ENCODE measurements at regions not wholly inside any gene's neighbourhood (a gene's known extent, or its start where the extent isn't known, plus 50 kb on each side); places are given as distances from the start of the nearest gene placed in this dataset.

DNA sequence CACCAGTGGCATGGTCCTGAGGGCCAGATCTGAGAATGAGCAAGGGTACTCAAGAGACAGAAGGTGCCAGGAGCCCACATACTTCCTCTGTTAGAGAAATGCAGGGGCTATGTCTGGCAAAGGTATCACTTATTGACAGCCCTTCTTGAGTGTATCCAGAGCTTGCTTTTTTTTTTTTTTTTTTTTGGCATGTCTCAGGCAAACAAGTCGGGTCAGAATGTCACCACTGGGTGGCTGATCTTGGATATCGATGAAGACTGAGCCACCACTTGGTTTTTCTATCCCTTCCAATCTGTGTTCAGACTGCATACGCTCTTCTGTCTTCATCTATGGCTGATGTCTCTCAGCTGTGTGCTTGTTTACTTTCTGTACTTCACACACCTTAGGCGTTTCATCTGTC, 363.4 kb upstream of the C2CD4B start:
- no peak for TF ChIP-seq JUND (IDR thresholded peaks at IDR 0.05)
- TF ChIP-seq HNF4G (IDR thresholded peaks at IDR 0.05), result no peak
- TF ChIP-seq RXRA (IDR thresholded peaks at IDR 0.05), result no peak
- TF ChIP-seq GABPA (IDR thresholded peaks at IDR 0.05 in 1 of 2, conservative IDR thresholded peaks at IDR 0.05 in 1 of 2), result no peak
- no peak for TF ChIP-seq FOXA2 (IDR thresholded peaks at IDR 0.05)
- H3K4me1 ChIP-seq (ENCODE audit: control insufficient read depth in 4 of 4, insufficient read depth in 4 of 4, low read length in 3 of 4), result no peaks in the 10 kb centered on the region

DNA sequence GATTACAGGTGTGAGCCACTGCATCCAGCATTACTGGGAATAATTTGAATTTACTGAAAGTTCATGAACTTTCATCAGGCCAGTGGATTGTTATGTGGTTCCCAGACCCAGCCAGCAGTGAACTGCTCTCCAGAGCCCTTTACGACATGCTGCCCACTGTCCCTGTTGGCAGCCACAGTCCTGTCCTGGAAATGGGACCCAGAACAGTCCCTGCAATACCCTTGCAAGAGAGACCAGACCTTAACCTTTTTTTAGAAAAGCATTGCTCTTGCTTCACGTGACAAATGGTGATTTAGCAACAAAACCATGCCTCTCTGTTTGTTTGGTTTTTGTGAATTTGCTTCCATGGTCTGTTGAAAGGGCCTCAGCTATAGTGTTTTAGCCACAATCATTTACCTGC, 367.3 kb upstream of the C2CD4B start:
- H3K4me1 ChIP-seq (ENCODE audit: control insufficient read depth in 4 of 4, insufficient read depth in 4 of 4, low read length in 3 of 4), result no peaks in the 10 kb centered on the region
- DNase-seq (ENCODE audit: low spot score), result no peak
- H3K36me3 ChIP-seq (ENCODE audit: control insufficient read depth in 4 of 4, insufficient read depth in 3 of 4, low read depth in 1 of 4, low read length in 3 of 4), result no peaks in the 10 kb centered on the region
- H3K27me3 ChIP-seq (ENCODE audit: control insufficient read depth in 4 of 4, insufficient read depth in 4 of 4, low read length in 3 of 4), result no peaks in the 10 kb centered on the region
- H3K27ac ChIP-seq (ENCODE audit: low read depth in 1 of 2, low read length in 2 of 2), result no peak overlapping the region
- H3K9ac ChIP-seq (ENCODE audit: low read depth in 1 of 2, low read length in 2 of 2), result no peak overlapping the region
- H3K9me3 ChIP-seq (ENCODE audit: control insufficient read depth in 4 of 4, low read length in 3 of 4), result no peaks in the 10 kb centered on the region
- TF ChIP-seq TAF1 (conservative IDR thresholded peaks at IDR 0.05), result no peak
- no peak for TF ChIP-seq GABPA (IDR thresholded peaks at IDR 0.05 in 1 of 2, conservative IDR thresholded peaks at IDR 0.05 in 1 of 2)
- TF ChIP-seq EGR1 (IDR thresholded peaks at IDR 0.05; ENCODE audit: low read depth in 2 of 2), result no peak
- TF ChIP-seq, protein P1, sequence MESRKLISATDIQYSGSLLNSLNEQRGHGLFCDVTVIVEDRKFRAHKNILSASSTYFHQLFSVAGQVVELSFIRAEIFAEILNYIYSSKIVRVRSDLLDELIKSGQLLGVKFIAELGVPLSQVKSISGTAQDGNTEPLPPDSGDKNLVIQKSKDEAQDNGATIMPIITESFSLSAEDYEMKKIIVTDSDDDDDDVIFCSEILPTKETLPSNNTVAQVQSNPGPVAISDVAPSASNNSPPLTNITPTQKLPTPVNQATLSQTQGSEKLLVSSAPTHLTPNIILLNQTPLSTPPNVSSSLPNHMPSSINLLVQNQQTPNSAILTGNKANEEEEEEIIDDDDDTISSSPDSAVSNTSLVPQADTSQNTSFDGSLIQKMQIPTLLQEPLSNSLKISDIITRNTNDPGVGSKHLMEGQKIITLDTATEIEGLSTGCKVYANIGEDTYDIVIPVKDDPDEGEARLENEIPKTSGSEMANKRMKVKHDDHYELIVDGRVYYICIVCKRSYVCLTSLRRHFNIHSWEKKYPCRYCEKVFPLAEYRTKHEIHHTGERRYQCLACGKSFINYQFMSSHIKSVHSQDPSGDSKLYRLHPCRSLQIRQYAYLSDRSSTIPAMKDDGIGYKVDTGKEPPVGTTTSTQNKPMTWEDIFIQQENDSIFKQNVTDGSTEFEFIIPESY (IDR thresholded peaks at IDR 0.05), result no peak
- TF ChIP-seq JUND (IDR thresholded peaks at IDR 0.05), result no peak
- no peak for TF ChIP-seq HNF4A (conservative IDR thresholded peaks at IDR 0.05)
- no peak for TF ChIP-seq FOXA1 (IDR thresholded peaks at IDR 0.05)
- TF ChIP-seq, protein P2, sequence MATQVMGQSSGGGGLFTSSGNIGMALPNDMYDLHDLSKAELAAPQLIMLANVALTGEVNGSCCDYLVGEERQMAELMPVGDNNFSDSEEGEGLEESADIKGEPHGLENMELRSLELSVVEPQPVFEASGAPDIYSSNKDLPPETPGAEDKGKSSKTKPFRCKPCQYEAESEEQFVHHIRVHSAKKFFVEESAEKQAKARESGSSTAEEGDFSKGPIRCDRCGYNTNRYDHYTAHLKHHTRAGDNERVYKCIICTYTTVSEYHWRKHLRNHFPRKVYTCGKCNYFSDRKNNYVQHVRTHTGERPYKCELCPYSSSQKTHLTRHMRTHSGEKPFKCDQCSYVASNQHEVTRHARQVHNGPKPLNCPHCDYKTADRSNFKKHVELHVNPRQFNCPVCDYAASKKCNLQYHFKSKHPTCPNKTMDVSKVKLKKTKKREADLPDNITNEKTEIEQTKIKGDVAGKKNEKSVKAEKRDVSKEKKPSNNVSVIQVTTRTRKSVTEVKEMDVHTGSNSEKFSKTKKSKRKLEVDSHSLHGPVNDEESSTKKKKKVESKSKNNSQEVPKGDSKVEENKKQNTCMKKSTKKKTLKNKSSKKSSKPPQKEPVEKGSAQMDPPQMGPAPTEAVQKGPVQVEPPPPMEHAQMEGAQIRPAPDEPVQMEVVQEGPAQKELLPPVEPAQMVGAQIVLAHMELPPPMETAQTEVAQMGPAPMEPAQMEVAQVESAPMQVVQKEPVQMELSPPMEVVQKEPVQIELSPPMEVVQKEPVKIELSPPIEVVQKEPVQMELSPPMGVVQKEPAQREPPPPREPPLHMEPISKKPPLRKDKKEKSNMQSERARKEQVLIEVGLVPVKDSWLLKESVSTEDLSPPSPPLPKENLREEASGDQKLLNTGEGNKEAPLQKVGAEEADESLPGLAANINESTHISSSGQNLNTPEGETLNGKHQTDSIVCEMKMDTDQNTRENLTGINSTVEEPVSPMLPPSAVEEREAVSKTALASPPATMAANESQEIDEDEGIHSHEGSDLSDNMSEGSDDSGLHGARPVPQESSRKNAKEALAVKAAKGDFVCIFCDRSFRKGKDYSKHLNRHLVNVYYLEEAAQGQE (IDR thresholded peaks at IDR 0.05), result no peak
- no peak for TF ChIP-seq RXRA (IDR thresholded peaks at IDR 0.05)
- TF ChIP-seq, protein P3, sequence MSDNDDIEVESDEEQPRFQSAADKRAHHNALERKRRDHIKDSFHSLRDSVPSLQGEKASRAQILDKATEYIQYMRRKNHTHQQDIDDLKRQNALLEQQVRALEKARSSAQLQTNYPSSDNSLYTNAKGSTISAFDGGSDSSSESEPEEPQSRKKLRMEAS (IDR thresholded peaks at IDR 0.05), result no peak
- no peak for TF ChIP-seq SP1 (IDR thresholded peaks at IDR 0.05)
- no peak for TF ChIP-seq FOXA2 (IDR thresholded peaks at IDR 0.05)
- TF ChIP-seq RAD21 (IDR thresholded peaks at IDR 0.05), result no peak
- TF ChIP-seq, protein P4, sequence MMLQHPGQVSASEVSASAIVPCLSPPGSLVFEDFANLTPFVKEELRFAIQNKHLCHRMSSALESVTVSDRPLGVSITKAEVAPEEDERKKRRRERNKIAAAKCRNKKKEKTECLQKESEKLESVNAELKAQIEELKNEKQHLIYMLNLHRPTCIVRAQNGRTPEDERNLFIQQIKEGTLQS (IDR thresholded peaks at IDR 0.05), result no peak
- TF ChIP-seq NR2F2 (IDR thresholded peaks at IDR 0.05), result no peak
- TF ChIP-seq YY1 (IDR thresholded peaks at IDR 0.05), result no peak
- TF ChIP-seq, protein P5, sequence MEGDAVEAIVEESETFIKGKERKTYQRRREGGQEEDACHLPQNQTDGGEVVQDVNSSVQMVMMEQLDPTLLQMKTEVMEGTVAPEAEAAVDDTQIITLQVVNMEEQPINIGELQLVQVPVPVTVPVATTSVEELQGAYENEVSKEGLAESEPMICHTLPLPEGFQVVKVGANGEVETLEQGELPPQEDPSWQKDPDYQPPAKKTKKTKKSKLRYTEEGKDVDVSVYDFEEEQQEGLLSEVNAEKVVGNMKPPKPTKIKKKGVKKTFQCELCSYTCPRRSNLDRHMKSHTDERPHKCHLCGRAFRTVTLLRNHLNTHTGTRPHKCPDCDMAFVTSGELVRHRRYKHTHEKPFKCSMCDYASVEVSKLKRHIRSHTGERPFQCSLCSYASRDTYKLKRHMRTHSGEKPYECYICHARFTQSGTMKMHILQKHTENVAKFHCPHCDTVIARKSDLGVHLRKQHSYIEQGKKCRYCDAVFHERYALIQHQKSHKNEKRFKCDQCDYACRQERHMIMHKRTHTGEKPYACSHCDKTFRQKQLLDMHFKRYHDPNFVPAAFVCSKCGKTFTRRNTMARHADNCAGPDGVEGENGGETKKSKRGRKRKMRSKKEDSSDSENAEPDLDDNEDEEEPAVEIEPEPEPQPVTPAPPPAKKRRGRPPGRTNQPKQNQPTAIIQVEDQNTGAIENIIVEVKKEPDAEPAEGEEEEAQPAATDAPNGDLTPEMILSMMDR (IDR thresholded peaks at IDR 0.05; ENCODE audit: low read depth, low read length, missing input control), result no peak
- no peak for TF ChIP-seq HNF4G (IDR thresholded peaks at IDR 0.05)
- no peak overlapping the region for H3K4me3 ChIP-seq (ENCODE audit: low read depth in 1 of 3, low read length in 3 of 3)
- 84% methylated on average over 2 of the region's 2 CpGs for WGBS

More for the DNA sequence above, 363.4 kb upstream of the C2CD4B start:
- Histone ChIP-seq H3K4me3 (ENCODE audit: low read depth in 1 of 3, low read length in 3 of 3) (no peak overlapping the region), H3K9ac (ENCODE audit: low read depth in 1 of 2, low read length in 2 of 2) (no peak overlapping the region), H3K27me3 (ENCODE audit: control insufficient read depth in 4 of 4, insufficient read depth in 4 of 4, low read length in 3 of 4) (no peaks in the 10 kb centered on the region), H3K27ac (ENCODE audit: low read depth in 1 of 2, low read length in 2 of 2) (no peak overlapping the region), H3K36me3 (ENCODE audit: control insufficient read depth in 4 of 4, insufficient read depth in 3 of 4, low read depth in 1 of 4, low read length in 3 of 4) (no peaks in the 10 kb centered on the region), H3K9me3 (ENCODE audit: control insufficient read depth in 4 of 4, low read length in 3 of 4) (no peaks in the 10 kb centered on the region)
- no peak for DNase-seq (ENCODE audit: low spot score)
- 79% methylated on average over 4 of the region's 4 CpGs for WGBS

All from liver (tissue), 8 donors.